ENCODE measurements at regions not wholly inside any gene's neighbourhood (a gene's known extent, or its start where the extent isn't known, plus 50 kb on each side); places are given as distances from the start of the nearest gene placed in this dataset.

- TF ChIP-seq CTCF (IDR thresholded peaks at IDR 0.05; ENCODE audit: low read depth, low read length, poor library complexity, severe bottlenecking): no peak
- no peak for TF ChIP-seq EZH2phosphoT487 (IDR thresholded peaks at IDR 0.05; ENCODE audit: borderline replicate concordance, low read length)
These were observed 148.9 kb upstream of the TBC1D5 start for GRCh38 chr3:17891139-17891856.
